ENCODE measurements at regions not wholly inside any gene's neighbourhood (a gene's known extent, or its start where the extent isn't known, plus 50 kb on each side); places are given as distances from the start of the nearest gene placed in this dataset.

- no peaks in the 10 kb centered on the region for H3K9me3 ChIP-seq (ENCODE audit: insufficient read depth, low read depth, low read length)
- no peak for TF ChIP-seq CTCF (IDR thresholded peaks at IDR 0.05; ENCODE audit: insufficient read depth, low read depth, low read length)
- no peak for TF ChIP-seq EZH2 (IDR thresholded peaks at IDR 0.05; ENCODE audit: insufficient read depth, low read length)
- no peaks in the 10 kb centered on the region for H3K79me2 ChIP-seq (ENCODE audit: insufficient read depth, low read length)
- H4K20me1 ChIP-seq (ENCODE audit: insufficient read depth, low read length): no peaks in the 10 kb centered on the region
- H3K27ac ChIP-seq (ENCODE audit: low read depth, low read length): no peak overlapping the region
- H3K27me3 Mint-ChIP-seq (ENCODE audit: low read depth, unreplicated experiment): no peaks in the 10 kb centered on the region
- H3K4me3 Mint-ChIP-seq (ENCODE audit: unreplicated experiment): no peak overlapping the region
- H2AFZ ChIP-seq (ENCODE audit: low read depth, low read length): no peak overlapping the region
- H3K4me1 Mint-ChIP-seq (ENCODE audit: low read depth, unreplicated experiment): peaks cover 7% of the 10 kb centered on the region
- FAIRE-seq (peak; percentile 73), DNase-seq (ENCODE audit: low read depth) (peak; percentile 26)
- no peak overlapping the region for H3K9ac ChIP-seq (ENCODE audit: low read length)
- no peak overlapping the region for H3K4me2 ChIP-seq (ENCODE audit: low read length)
- no peaks in the 10 kb centered on the region for H3K4me1 ChIP-seq (ENCODE audit: insufficient read depth, low read length)
- H3K36me3 Mint-ChIP-seq (ENCODE audit: low read depth, unreplicated experiment): no peaks in the 10 kb centered on the region
- no peaks in the 10 kb centered on the region for H3K27me3 ChIP-seq (ENCODE audit: insufficient read depth, low read length)
- H3K4me3 ChIP-seq (ENCODE audit: insufficient read depth, low read depth, low read length): no peak overlapping the region
- H3K9me3 Mint-ChIP-seq (ENCODE audit: unreplicated experiment): no peaks in the 10 kb centered on the region
- H3K36me3 ChIP-seq (ENCODE audit: insufficient read depth, low read length): no peaks in the 10 kb centered on the region
- no peak overlapping the region for H3K27ac Mint-ChIP-seq (ENCODE audit: unreplicated experiment)
These were observed 411.9 kb upstream of the KLF6 start for GRCh38 chr10:4196771-4197390.

- Histone ChIP-seq H3K4me3 (ENCODE audit: insufficient read depth, low read depth, low read length) (no peak overlapping the region), H3K9me3 (ENCODE audit: insufficient read depth, low read depth, low read length) (no peaks in the 10 kb centered on the region), H3K79me2 (ENCODE audit: insufficient read depth, low read length) (no peaks in the 10 kb centered on the region), H3K27ac (ENCODE audit: low read depth, low read length) (no peak overlapping the region), H3K9ac (ENCODE audit: low read length) (no peak overlapping the region), H3K27me3 (ENCODE audit: insufficient read depth, low read length) (no peaks in the 10 kb centered on the region), H3K4me1 (ENCODE audit: insufficient read depth, low read length) (no peaks in the 10 kb centered on the region), H4K20me1 (ENCODE audit: insufficient read depth, low read length) (no peaks in the 10 kb centered on the region), H2AFZ (ENCODE audit: low read depth, low read length) (no peak overlapping the region), H3K36me3 (ENCODE audit: insufficient read depth, low read length) (no peaks in the 10 kb centered on the region), H3K4me2 (ENCODE audit: low read length) (no peak overlapping the region)
- no peaks in the 10 kb centered on the region for H3K36me3 Mint-ChIP-seq (ENCODE audit: low read depth, unreplicated experiment)
- H3K4me3 Mint-ChIP-seq (ENCODE audit: unreplicated experiment): no peak overlapping the region
- H3K27me3 Mint-ChIP-seq (ENCODE audit: low read depth, unreplicated experiment): no peaks in the 10 kb centered on the region
- no peaks in the 10 kb centered on the region for H3K9me3 Mint-ChIP-seq (ENCODE audit: unreplicated experiment)
- no peak for DNase-seq (ENCODE audit: low read depth)
- H3K27ac Mint-ChIP-seq (ENCODE audit: unreplicated experiment): no peak overlapping the region
- peaks cover 7% of the 10 kb centered on the region for H3K4me1 Mint-ChIP-seq (ENCODE audit: low read depth, unreplicated experiment)
- no peak for TF ChIP-seq CTCF (IDR thresholded peaks at IDR 0.05; ENCODE audit: insufficient read depth, low read depth, low read length)
- TF ChIP-seq EZH2 (IDR thresholded peaks at IDR 0.05; ENCODE audit: insufficient read depth, low read length): no peak
- FAIRE-seq: no peak
These were observed 411.2 kb upstream of the KLF6 start for GRCh38 chr10:4196183-4196582.

GRCh38 chr10:4195213-4195612, 410.2 kb upstream of the KLF6 start:
- H3K9me3 ChIP-seq (ENCODE audit: insufficient read depth, low read depth, low read length): no peaks in the 10 kb centered on the region
- H3K27me3 Mint-ChIP-seq (ENCODE audit: low read depth, unreplicated experiment): no peaks in the 10 kb centered on the region
- H3K9me3 Mint-ChIP-seq (ENCODE audit: unreplicated experiment): no peaks in the 10 kb centered on the region
- H3K27ac Mint-ChIP-seq (ENCODE audit: unreplicated experiment): no peak overlapping the region
- H3K4me2 ChIP-seq (ENCODE audit: low read length): no peak overlapping the region
- no peak overlapping the region for H3K4me3 ChIP-seq (ENCODE audit: insufficient read depth, low read depth, low read length)
- FAIRE-seq (no peak), DNase-seq (ENCODE audit: low read depth) (peak; percentile 49)
- H3K36me3 Mint-ChIP-seq (ENCODE audit: low read depth, unreplicated experiment): no peaks in the 10 kb centered on the region
- no peak for TF ChIP-seq CTCF (IDR thresholded peaks at IDR 0.05; ENCODE audit: insufficient read depth, low read depth, low read length)
- no peaks in the 10 kb centered on the region for H3K4me1 ChIP-seq (ENCODE audit: insufficient read depth, low read length)
- no peaks in the 10 kb centered on the region for H3K36me3 ChIP-seq (ENCODE audit: insufficient read depth, low read length)
- H2AFZ ChIP-seq (ENCODE audit: low read depth, low read length): no peak overlapping the region
- H3K27me3 ChIP-seq (ENCODE audit: insufficient read depth, low read length): no peaks in the 10 kb centered on the region
- no peaks in the 10 kb centered on the region for H3K79me2 ChIP-seq (ENCODE audit: insufficient read depth, low read length)
- H3K27ac ChIP-seq (ENCODE audit: low read depth, low read length): no peak overlapping the region
- H3K9ac ChIP-seq (ENCODE audit: low read length): no peak overlapping the region
- no peak overlapping the region for H3K4me3 Mint-ChIP-seq (ENCODE audit: unreplicated experiment)
- H3K4me1 Mint-ChIP-seq (ENCODE audit: low read depth, unreplicated experiment): peaks cover 7% of the 10 kb centered on the region
- no peaks in the 10 kb centered on the region for H4K20me1 ChIP-seq (ENCODE audit: insufficient read depth, low read length)
